AG08396 (cell line): ENCODE measurements at regions not wholly inside any gene's neighbourhood (a gene's known extent, or its start where the extent isn't known, plus 50 kb on each side); places are given as distances from the start of the nearest gene placed in this dataset.

Experiments
- DNase-seq: peaks from one replicate; pipeline ENCODE4 v3.0.0; 2012; ENCODE audit warnings: low spot score, mixed read lengths

DNA sequence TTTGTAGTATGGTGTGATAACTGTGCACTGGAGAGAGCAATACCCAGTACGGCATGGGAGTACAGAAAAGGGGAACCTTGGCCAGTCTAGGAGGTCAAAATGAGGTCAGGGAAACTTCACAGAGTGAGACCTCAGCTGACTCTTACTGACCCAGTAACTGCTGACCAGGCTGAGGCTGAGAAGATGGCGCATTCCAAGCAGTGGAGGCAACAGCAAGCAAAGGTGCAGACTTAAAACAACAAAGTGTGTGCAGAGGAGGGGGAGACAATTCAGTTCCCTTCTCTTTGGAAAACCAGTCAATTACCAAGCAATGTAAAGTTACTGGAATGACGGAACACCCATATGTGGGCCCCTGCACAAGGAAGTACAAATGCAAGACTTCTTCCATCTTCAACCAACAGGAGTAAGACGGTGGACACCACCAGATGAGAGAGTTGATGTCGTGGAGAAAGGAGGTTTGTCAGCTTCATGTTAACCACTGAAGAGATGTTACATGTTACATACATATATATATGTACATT lies 54.6 kb upstream of the PRDX6 start:
- no peak for DNase-seq

DNA sequence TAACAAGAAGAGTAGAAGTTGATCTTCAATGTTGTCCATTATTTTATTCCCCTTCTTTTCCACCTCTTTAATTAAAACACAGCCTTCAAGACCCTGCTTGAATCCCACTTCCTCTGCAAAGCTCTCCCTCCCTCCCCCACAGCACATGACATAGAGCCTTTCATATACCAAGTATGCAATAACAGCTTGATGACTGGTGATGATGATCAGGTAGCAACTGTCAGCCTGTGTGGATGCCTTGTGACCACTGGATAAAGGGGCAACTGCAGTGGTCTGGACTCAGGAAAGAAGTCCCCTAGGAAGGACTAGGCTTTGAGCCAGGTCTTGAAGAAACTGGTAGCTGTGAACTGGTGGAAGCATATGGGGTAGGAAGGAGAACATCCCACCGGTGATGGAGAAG lies 53.8 kb upstream of the PRDX6 start:
- DNase-seq: no peak

DNA sequence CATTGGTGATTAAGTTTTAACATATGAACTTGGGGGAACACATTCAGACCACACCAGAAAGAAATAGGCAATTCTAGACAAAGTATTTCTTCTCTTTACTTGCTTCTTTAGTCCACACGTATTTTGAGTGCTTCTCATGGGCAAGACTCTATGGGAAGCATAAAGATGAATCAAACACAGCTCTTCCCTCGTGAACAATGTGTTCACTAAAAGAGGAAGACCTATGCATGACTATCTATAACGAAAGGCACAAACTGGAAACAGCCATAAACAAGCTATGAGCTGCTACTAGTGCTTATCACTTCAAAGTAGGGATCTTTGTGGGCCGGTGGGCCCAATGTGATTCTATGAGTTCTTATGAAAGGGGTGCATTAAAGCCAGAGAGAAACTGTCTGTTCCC lies 53.0 kb upstream of the PRDX6 start:
- DNase-seq: no peak

DNA sequence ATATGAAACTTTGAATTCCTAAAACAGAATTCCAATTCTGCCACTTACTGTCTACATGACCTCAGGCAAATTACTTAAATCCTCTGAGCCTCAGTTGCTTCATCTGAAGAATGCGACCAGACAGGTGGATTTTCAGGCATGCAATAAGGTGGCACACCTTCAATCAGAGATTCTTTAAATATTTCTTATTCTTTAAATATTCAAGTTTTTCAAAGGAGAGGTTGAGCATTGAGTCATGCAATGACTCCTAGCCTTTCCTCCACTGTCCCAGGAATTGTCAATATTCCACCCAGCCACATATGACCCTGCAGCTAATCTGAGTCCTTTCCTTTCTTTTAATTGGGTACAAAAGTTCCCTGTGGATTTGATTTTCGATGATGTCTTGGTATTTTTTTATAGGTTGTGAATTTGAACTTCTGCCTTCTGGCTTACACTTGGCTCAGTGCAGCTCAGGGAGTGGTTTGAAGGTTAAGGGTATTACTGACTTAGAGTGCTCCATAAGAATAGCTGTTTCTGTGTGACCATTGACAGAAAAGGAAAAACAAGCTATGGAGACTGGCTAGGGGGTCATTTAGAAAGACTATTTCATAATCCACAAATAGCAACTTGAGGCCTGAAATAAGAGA lies 52.2 kb upstream of the PRDX6 start:
- DNase-seq: no peak

DNA sequence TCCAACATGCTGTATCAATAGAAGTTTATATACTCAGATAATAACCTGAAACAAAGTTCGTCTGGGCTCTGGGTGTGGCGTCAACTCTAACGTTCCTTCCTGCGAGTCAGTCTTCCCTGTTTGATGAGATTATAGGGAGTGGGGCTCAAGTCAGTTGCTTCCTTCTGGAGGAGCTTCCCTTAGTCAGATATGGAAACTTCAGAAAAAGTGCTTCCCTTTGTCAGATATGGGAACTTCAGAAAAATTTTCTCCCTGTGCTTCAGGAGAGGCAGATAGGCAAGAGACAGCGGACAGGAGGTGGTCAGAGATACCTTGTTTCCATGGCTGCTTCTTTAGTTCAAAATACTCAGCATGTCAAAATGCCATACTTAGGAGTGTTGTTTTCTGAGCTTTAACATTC lies 51.1 kb upstream of the PRDX6 start:
- no peak for DNase-seq

DNA sequence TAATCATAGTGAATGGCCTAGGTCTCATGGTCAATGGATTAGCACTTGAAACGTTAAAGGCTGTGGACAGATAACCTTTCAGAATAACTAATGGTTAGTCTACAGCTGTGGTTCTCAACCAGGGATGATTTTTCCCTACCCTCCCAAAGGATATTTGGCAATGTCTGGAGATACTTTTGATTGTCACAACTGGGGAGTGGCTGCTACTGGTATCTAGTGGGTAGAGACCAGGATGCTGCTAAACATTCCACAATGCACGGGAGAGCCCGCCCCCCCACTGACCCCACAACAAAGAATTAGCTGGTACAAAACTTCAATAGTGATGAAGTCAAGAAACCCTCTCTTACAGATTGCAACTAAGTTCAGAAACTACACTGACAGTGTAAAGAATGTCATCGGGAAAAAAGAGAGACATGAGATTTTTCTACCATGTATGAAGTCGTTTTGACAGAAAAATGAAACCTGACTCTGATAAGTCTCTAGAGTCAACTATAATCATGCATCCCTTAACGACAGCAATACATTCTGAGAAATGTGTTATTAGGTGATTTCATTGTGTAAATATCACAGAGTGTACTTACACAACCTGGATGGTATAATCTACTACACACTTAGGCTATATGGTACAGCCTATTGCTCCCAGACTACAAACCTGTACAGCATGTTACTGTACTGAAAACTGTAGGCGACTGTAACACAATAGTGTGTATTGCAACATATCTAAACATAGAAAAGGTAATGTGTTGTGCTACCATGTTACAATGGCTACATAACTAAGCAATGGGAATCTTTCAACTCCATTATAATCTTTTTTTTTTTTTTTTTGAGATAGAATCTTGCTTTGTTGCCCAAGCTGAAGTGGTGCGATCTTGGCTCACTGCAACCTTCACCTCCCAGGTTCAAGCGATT lies 49.7 kb upstream of the PRDX6 start:
- DNase-seq: no peak
